Ovary (tissue), 7 donors: ENCODE measurements at regions not wholly inside any gene's neighbourhood (a gene's known extent, or its start where the extent isn't known, plus 50 kb on each side); places are given as distances from the start of the nearest gene placed in this dataset.

Experiments
- DNase-seq, 5 donors: peaks; one replicate each; pipeline ENCODE4 v3.0.0-alpha.2; 2019 to 2020
- H3K27ac ChIP-seq, 2 donors: fragments of 200-600 bp; one replicate each; pipeline versions ENCODE4 v1.5.1 to v1.8.0; 2019 to 2022
- H3K27me3 ChIP-seq: fragments of 200-600 bp; one replicate; pipeline ENCODE4 v1.8.0; 2022
- H3K36me3 ChIP-seq: fragments of 200-600 bp; sonication (generic); one replicate; pipeline ENCODE4 v1.5.1; 2019
- H3K4me1 ChIP-seq: one replicate; pipeline ENCODE4 v1.8.1; 2013; ENCODE audit warnings: mild to moderate bottlenecking, moderate library complexity; ENCODE audit not compliant: insufficient read depth
- H3K4me3 ChIP-seq: fragments of 200-600 bp; sonication (generic); one replicate; pipeline ENCODE4 v1.5.1; 2017
- H3K9me3 ChIP-seq, 2 donors: fragments of 200-600 bp in 1 of 2; sonication (generic) in 1 of 2; one replicate each; pipeline versions ENCODE4 v1.5.1 to v1.8.1; 2013 to 2019; ENCODE audit warnings: mild to moderate bottlenecking in 1 of 2, moderate library complexity in 1 of 2
- EP300 ChIP-seq: sonication (generic); formaldehyde crosslinking; IDR thresholded peaks from one replicate; pipeline ENCODE4 v1.6.1; 2017; ENCODE audit warnings: antibody characterized with exemption
- POLR2A ChIP-seq: fragments of 450-650 bp; IDR thresholded peaks from one replicate; pipeline ENCODE4 v1.6.1; 2017; ENCODE audit warnings: antibody characterized with exemption, mild to moderate bottlenecking, moderate library complexity
- WGBS, 3 donors: extraction: QIAGEN DNeasy Blood & Tissue Kit in 1 of 3; methylation state at CpG; one replicate each; pipeline versions ENCODE4 v1.1.5 to v1.1.7; 2013 to 2017; 5-methylcytosine and 5-hydroxymethylcytosine counted together
- intact Hi-C, 4 donors: fragments of 100-400 bp; cut with DNase I; formaldehyde crosslinking; loops; one replicate each; pipeline versions ENCODE4 v1.11.0 to v1.15.1; 2022 to 2023
- TF ChIP-seq, protein P1 (sequence below), 3 donors: fragments of 450-650 bp in 2 of 3; fragments of 200-600 bp in 1 of 3; IDR thresholded peaks; one replicate each; pipeline versions ENCODE4 v1.5.1 to v1.8.0; 2016 to 2022; ENCODE audit warnings: antibody characterized with exemption in 3 of 3, mild to moderate bottlenecking in 1 of 3
- donor health status: DM: no; HTN: no; CAD: no; lungs with moderate emphysema.
- donor health status: DM: no; HTN: no; CAD: no.
- donor health status: Bipolar disorder and iron deficiency.
- donor health status: DM: no; HTN: no; CAD: no.
- donor health status: DM: yes; HTN: yes; CAD: no.

DNA sequence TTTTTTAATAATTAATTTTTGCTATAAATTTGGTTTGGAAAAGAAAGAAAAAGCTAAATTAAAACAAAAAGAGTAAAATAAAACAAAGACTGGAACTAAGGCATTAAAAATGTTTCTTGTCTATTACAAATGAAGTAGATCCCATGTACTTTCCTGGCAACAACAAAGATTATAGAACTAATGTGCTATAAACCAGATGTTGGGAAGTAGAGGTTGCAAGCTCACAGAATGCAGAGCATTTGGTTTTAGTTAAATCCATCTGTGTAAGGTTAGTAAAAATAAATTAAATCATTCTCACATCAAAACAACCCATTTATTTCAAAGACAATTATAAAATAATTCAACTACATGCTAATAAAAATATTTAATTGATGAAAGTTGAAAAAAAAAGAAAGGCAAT is 157.2 kb upstream of the ZC3H15 start:
- TF ChIP-seq EP300, result no peak
- TF ChIP-seq POLR2A, result no peak
- TF ChIP-seq, protein P1, sequence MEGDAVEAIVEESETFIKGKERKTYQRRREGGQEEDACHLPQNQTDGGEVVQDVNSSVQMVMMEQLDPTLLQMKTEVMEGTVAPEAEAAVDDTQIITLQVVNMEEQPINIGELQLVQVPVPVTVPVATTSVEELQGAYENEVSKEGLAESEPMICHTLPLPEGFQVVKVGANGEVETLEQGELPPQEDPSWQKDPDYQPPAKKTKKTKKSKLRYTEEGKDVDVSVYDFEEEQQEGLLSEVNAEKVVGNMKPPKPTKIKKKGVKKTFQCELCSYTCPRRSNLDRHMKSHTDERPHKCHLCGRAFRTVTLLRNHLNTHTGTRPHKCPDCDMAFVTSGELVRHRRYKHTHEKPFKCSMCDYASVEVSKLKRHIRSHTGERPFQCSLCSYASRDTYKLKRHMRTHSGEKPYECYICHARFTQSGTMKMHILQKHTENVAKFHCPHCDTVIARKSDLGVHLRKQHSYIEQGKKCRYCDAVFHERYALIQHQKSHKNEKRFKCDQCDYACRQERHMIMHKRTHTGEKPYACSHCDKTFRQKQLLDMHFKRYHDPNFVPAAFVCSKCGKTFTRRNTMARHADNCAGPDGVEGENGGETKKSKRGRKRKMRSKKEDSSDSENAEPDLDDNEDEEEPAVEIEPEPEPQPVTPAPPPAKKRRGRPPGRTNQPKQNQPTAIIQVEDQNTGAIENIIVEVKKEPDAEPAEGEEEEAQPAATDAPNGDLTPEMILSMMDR (IDR thresholded peaks at IDR 0.05), result no peak
- no peaks in the 10 kb centered on the region for H3K27me3 ChIP-seq
- intact Hi-C loops, result no loop called here
- no peak overlapping the region for H3K27ac ChIP-seq
- no peak overlapping the region for H3K4me3 ChIP-seq
- peaks cover 4% of the 10 kb centered on the region for H3K4me1 ChIP-seq
- no peak for DNase-seq
- H3K36me3 ChIP-seq, result no peaks in the 10 kb centered on the region
- H3K9me3 ChIP-seq, result no peaks in the 10 kb centered on the region

DNA sequence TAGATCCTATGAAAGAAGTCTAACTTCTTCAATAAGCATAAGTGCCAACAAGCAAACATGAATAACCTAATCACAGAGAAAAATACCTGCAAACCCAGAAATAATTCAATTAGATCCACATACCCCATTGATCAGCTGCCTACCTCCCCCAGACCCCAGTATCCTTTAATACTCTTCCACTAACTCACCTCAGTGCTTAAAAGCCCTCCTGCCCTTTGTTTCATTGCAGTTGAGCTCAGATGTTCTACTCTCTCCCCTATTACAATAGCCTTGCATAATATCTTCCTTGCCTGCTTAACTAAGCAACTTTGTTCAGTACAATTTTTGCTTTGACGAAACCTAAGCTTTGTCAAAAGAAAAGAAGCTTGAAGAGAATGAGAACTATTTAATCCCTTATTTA is 156.0 kb upstream of the ZC3H15 start:
- H3K36me3 ChIP-seq, result no peaks in the 10 kb centered on the region
- H3K27me3 ChIP-seq, result no peaks in the 10 kb centered on the region
- no peak overlapping the region for H3K4me3 ChIP-seq
- H3K27ac ChIP-seq, result no peak overlapping the region
- intact Hi-C loops, result no loop called here
- DNase-seq, result no peak
- 97 to 98% (median 97%) methylated on average over 1 of the region's 1 CpG for WGBS, 3 donors
- TF ChIP-seq, protein P1 (IDR thresholded peaks at IDR 0.05), result no peak
- TF ChIP-seq EP300 (no peak), POLR2A (no peak)
- peaks cover 4% of the 10 kb centered on the region for H3K4me1 ChIP-seq
- no peaks in the 10 kb centered on the region for H3K9me3 ChIP-seq

DNA sequence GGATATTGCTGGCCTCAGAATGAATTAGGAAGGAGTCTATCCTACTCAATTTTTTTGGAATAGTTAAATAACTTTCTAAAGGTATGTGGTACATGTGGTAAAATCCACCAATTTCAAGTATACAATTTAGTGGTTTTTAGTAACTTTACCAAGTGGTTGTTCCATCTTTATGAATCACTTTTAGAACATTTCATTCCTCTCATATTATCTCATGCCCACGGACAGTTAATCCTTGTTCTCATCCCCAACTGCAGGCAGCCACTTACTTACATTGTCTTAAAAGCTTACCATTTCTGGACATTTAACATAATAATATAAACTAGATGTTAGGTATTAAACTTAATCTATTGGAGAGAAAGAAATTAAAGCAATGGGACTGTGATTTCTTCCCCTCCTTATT is 146.3 kb upstream of the ZC3H15 start:
- no peak for TF ChIP-seq EP300
- TF ChIP-seq, protein P1 (IDR thresholded peaks at IDR 0.05), result no peak
- no peak for TF ChIP-seq POLR2A
- intact Hi-C loops, result no loop called here

DNA sequence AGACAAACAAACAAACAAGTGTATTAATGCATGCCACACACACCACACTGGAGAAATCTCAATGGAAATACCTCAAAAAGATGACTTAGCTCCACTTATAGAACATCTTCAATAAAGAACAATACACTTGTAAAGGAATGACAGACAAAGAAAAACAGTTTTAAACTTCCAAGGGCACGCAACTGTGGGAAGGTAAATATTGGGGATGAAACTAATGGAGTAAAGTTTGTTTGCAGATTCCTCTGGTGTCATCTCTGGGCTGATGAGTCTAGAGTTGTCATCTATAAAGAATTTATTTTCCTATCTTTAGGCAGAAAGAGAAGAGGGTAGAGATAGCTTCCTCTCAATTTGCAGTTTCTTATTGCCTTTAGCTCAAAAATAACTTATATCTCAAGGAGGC is 144.0 kb upstream of the ZC3H15 start:
- H3K9me3 ChIP-seq, result no peaks in the 10 kb centered on the region
- DNase-seq, result no peak
- no peak for TF ChIP-seq EP300
- TF ChIP-seq, protein P1 (IDR thresholded peaks at IDR 0.05), result no peak
- TF ChIP-seq POLR2A, result no peak
- no peak overlapping the region for H3K27ac ChIP-seq
- WGBS, 3 donors, result 78 to 88% (median 88%) methylated on average over 1 of the region's 1 CpG
- H3K27me3 ChIP-seq, result no peaks in the 10 kb centered on the region
- H3K4me3 ChIP-seq, result no peak overlapping the region
- no peaks in the 10 kb centered on the region for H3K4me1 ChIP-seq
- intact Hi-C loops, result no loop called here
- H3K36me3 ChIP-seq, result no peaks in the 10 kb centered on the region

More for the DNA sequence above, 146.3 kb upstream of the ZC3H15 start:
- H3K4me1 ChIP-seq, result no peaks in the 10 kb centered on the region
- no peaks in the 10 kb centered on the region for H3K27me3 ChIP-seq
- H3K4me3 ChIP-seq, result no peak overlapping the region
- no peak overlapping the region for H3K27ac ChIP-seq
- 82 to 95% (median 87%) methylated on average over 1 of the region's 1 CpG for WGBS, 3 donors
- no peaks in the 10 kb centered on the region for H3K36me3 ChIP-seq
- no peak for DNase-seq
- H3K9me3 ChIP-seq, result no peaks in the 10 kb centered on the region

DNA sequence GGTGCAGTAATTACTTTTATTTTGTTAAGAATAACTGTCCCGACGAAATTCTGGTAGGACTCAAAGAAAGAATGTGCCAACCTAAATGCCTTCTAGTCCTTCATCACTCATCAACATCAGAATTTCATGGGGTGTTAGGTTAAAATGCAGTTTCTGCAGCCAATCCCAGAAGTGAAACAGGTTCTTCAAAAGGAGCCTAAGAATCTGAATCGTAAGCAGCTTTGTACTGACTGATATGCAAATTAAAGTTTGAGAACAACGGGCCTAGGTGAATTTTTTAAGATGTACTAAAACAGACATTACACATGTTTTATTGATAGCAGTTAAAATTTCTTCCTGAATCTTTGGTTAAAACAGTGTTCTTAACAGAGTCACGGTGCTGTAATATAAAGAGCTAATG is 140.3 kb upstream of the ZC3H15 start:
- Histone ChIP-seq H3K4me1 (peaks cover 2% of the 10 kb centered on the region), H3K4me3 (no peak overlapping the region), H3K36me3 (no peaks in the 10 kb centered on the region), H3K27me3 (no peaks in the 10 kb centered on the region), H3K27ac (no peak overlapping the region), H3K9me3 (no peaks in the 10 kb centered on the region)
- TF ChIP-seq POLR2A, result no peak
- TF ChIP-seq EP300, result no peak
- TF ChIP-seq, protein P1 (IDR thresholded peaks at IDR 0.05), result no peak
- intact Hi-C loops, result no loop called here
- no peak for DNase-seq
- WGBS, 3 donors, result 55 to 64% (median 63%) methylated on average over 5 of the region's 5 CpGs
